ENCODE measurements at regions not wholly inside any gene's neighbourhood (a gene's known extent, or its start where the extent isn't known, plus 50 kb on each side); places are given as distances from the start of the nearest gene placed in this dataset.
"Not testable (repeated sequence)": the region's sequence is repeated elsewhere in the genome, so short reads cannot be mapped to it uniquely, and the experiment has no call there.

GRCh38 chr3:195669310-195669709 is 51.5 kb upstream of the MUC20 start:
- peaks cover 30% of the 10 kb centered on the region for H3K36me3 Mint-ChIP-seq (ENCODE audit: low read depth)
- H3K4me1 Mint-ChIP-seq (ENCODE audit: low read depth); POLR2A ChIA-PET; H3K27ac Mint-ChIP-seq; H3K9me3 Mint-ChIP-seq (ENCODE audit: insufficient read depth); H3K27me3 Mint-ChIP-seq (ENCODE audit: low read depth); CTCF ChIA-PET; H3K4me3 Mint-ChIP-seq; DNase-seq: not testable (repeated sequence)
- ATAC-seq: peak; percentile 38

- H3K4me3 Mint-ChIP-seq; H3K27ac Mint-ChIP-seq; H3K4me1 Mint-ChIP-seq (ENCODE audit: low read depth); ATAC-seq; CTCF ChIA-PET; H3K9me3 Mint-ChIP-seq (ENCODE audit: insufficient read depth); H3K27me3 Mint-ChIP-seq (ENCODE audit: low read depth); POLR2A ChIA-PET; DNase-seq: not testable (repeated sequence)
- H3K36me3 Mint-ChIP-seq (ENCODE audit: low read depth): peaks cover 33% of the 10 kb centered on the region
Measured at GRCh38 chr3:195668131-195668766, 52.5 kb upstream of the MUC20 start.

- peaks cover 27% of the 10 kb centered on the region for H3K36me3 Mint-ChIP-seq (ENCODE audit: low read depth)
- not testable (repeated sequence) for H3K27ac Mint-ChIP-seq, ATAC-seq
Measured at GRCh38 chr3:195665311-195665710, 55.5 kb upstream of the MUC20 start.

GRCh38 chr3:195664131-195664530 is 56.6 kb upstream of the MUC20 start:
- ATAC-seq; H3K27me3 Mint-ChIP-seq (ENCODE audit: low read depth); H3K9me3 Mint-ChIP-seq (ENCODE audit: insufficient read depth); POLR2A ChIA-PET; DNase-seq; H3K27ac Mint-ChIP-seq; H3K4me1 Mint-ChIP-seq (ENCODE audit: low read depth); CTCF ChIA-PET; H3K4me3 Mint-ChIP-seq: not testable (repeated sequence)
- H3K36me3 Mint-ChIP-seq (ENCODE audit: low read depth): peaks cover 22% of the 10 kb centered on the region

More at GRCh38 chr3:195665311-195665710, 55.5 kb upstream of the MUC20 start:
- CTCF ChIA-PET; POLR2A ChIA-PET; H3K9me3 Mint-ChIP-seq (ENCODE audit: insufficient read depth); DNase-seq; H3K4me1 Mint-ChIP-seq (ENCODE audit: low read depth); H3K27me3 Mint-ChIP-seq (ENCODE audit: low read depth); H3K4me3 Mint-ChIP-seq: not testable (repeated sequence)

- H3K27me3 Mint-ChIP-seq (ENCODE audit: low read depth); H3K9me3 Mint-ChIP-seq (ENCODE audit: insufficient read depth); H3K36me3 Mint-ChIP-seq (ENCODE audit: low read depth); CTCF ChIA-PET; H3K27ac Mint-ChIP-seq; POLR2A ChIA-PET; DNase-seq: not testable (repeated sequence)
- peaks cover 12% of the 10 kb centered on the region for H3K4me1 Mint-ChIP-seq (ENCODE audit: low read depth)
- peak; percentile 13 for ATAC-seq
- H3K4me3 Mint-ChIP-seq: peak overlapping the region; percentile 38
Measured at GRCh38 chr3:195659136-195659533, 61.6 kb upstream of the MUC20 start.

- H3K27ac Mint-ChIP-seq; H3K36me3 Mint-ChIP-seq (ENCODE audit: low read depth); POLR2A ChIA-PET; DNase-seq; H3K27me3 Mint-ChIP-seq (ENCODE audit: low read depth); CTCF ChIA-PET; H3K9me3 Mint-ChIP-seq (ENCODE audit: insufficient read depth): not testable (repeated sequence)
- Mint-ChIP-seq H3K4me3 (peak overlapping the region; percentile 38), H3K4me1 (ENCODE audit: low read depth) (peaks cover 13% of the 10 kb centered on the region)
- peak; percentile 61 for ATAC-seq
Measured at GRCh38 chr3:195658381-195659135, 62.2 kb upstream of the MUC20 start.

- DNase-seq (peak; percentile 93), ATAC-seq (peak; percentile 95)
- Mint-ChIP-seq H3K4me1 (ENCODE audit: low read depth) (peaks cover 13% of the 10 kb centered on the region), H3K4me3 (peak overlapping the region; percentile 84), H3K27ac (peak overlapping the region; percentile 84)
- H3K9me3 Mint-ChIP-seq (ENCODE audit: insufficient read depth); H3K27me3 Mint-ChIP-seq (ENCODE audit: low read depth); POLR2A ChIA-PET; CTCF ChIA-PET; H3K36me3 Mint-ChIP-seq (ENCODE audit: low read depth): not testable (repeated sequence)
Measured at GRCh38 chr3:195657475-195658372, 63.1 kb upstream of the MUC20 start.

GRCh38 chr3:195656091-195656490 is 64.7 kb upstream of the MUC20 start:
- H3K9me3 Mint-ChIP-seq (ENCODE audit: insufficient read depth); DNase-seq; H3K27me3 Mint-ChIP-seq (ENCODE audit: low read depth); CTCF ChIA-PET; H3K4me3 Mint-ChIP-seq; POLR2A ChIA-PET; H3K36me3 Mint-ChIP-seq (ENCODE audit: low read depth); ATAC-seq; H3K27ac Mint-ChIP-seq: not testable (repeated sequence)
- peaks cover 13% of the 10 kb centered on the region for H3K4me1 Mint-ChIP-seq (ENCODE audit: low read depth)

GRCh38 chr3:195654746-195655145 is 66.0 kb upstream of the MUC20 start:
- DNase-seq; H3K9me3 Mint-ChIP-seq (ENCODE audit: insufficient read depth); CTCF ChIA-PET; H3K27ac Mint-ChIP-seq; ATAC-seq; H3K36me3 Mint-ChIP-seq (ENCODE audit: low read depth); POLR2A ChIA-PET; H3K27me3 Mint-ChIP-seq (ENCODE audit: low read depth); H3K4me3 Mint-ChIP-seq: not testable (repeated sequence)
- peaks cover 13% of the 10 kb centered on the region for H3K4me1 Mint-ChIP-seq (ENCODE audit: low read depth)

- H3K4me3 Mint-ChIP-seq; DNase-seq; H3K9me3 Mint-ChIP-seq (ENCODE audit: insufficient read depth); ATAC-seq; CTCF ChIA-PET; H3K27ac Mint-ChIP-seq; H3K27me3 Mint-ChIP-seq (ENCODE audit: low read depth); H3K36me3 Mint-ChIP-seq (ENCODE audit: low read depth); POLR2A ChIA-PET: not testable (repeated sequence)
- H3K4me1 Mint-ChIP-seq (ENCODE audit: low read depth): peaks cover 13% of the 10 kb centered on the region
Measured at GRCh38 chr3:195654138-195654537, 66.6 kb upstream of the MUC20 start.

GRCh38 chr3:195653641-195654040 is 67.1 kb upstream of the MUC20 start:
- H3K27me3 Mint-ChIP-seq (ENCODE audit: low read depth); H3K36me3 Mint-ChIP-seq (ENCODE audit: low read depth); DNase-seq; CTCF ChIA-PET; H3K4me3 Mint-ChIP-seq; H3K27ac Mint-ChIP-seq; H3K9me3 Mint-ChIP-seq (ENCODE audit: insufficient read depth); POLR2A ChIA-PET; ATAC-seq: not testable (repeated sequence)
- peaks cover 13% of the 10 kb centered on the region for H3K4me1 Mint-ChIP-seq (ENCODE audit: low read depth)
